ENCODE measurements at regions not wholly inside any gene's neighbourhood (a gene's known extent, or its start where the extent isn't known, plus 50 kb on each side); places are given as distances from the start of the nearest gene placed in this dataset.

GRCh38 chr6:34646714-34647113 is 49.9 kb downstream of the ILRUN start:
- no peak overlapping the region for H2AFZ ChIP-seq (ENCODE audit: low read depth, low read length)
- H3K4me1 ChIP-seq (ENCODE audit: insufficient read depth, low read length), result no peaks in the 10 kb centered on the region
- no peaks in the 10 kb centered on the region for H3K9me3 ChIP-seq (ENCODE audit: insufficient read depth, low read depth, low read length)
- H3K9ac ChIP-seq (ENCODE audit: low read length), result no peak overlapping the region
- H3K27ac ChIP-seq (ENCODE audit: low read depth, low read length), result no peak overlapping the region
- H3K79me2 ChIP-seq (ENCODE audit: insufficient read depth, low read length), result peaks cover 25% of the 10 kb centered on the region
- no peaks in the 10 kb centered on the region for H3K27me3 ChIP-seq (ENCODE audit: insufficient read depth, low read length)
- H3K36me3 Mint-ChIP-seq (ENCODE audit: low read depth, unreplicated experiment), result peaks cover 9% of the 10 kb centered on the region
- peaks cover 10% of the 10 kb centered on the region for H3K4me1 Mint-ChIP-seq (ENCODE audit: low read depth, unreplicated experiment)
- H3K4me2 ChIP-seq (ENCODE audit: low read length), result no peak overlapping the region
- FAIRE-seq (no peak), DNase-seq (ENCODE audit: low read depth) (no peak)
- H3K9me3 Mint-ChIP-seq (ENCODE audit: unreplicated experiment), result no peaks in the 10 kb centered on the region
- H4K20me1 ChIP-seq (ENCODE audit: insufficient read depth, low read length), result peaks cover 21% of the 10 kb centered on the region
- no peak overlapping the region for H3K4me3 Mint-ChIP-seq (ENCODE audit: unreplicated experiment)
- no peak overlapping the region for H3K27ac Mint-ChIP-seq (ENCODE audit: unreplicated experiment)
- H3K4me3 ChIP-seq (ENCODE audit: insufficient read depth, low read depth, low read length), result no peak overlapping the region
- H3K36me3 ChIP-seq (ENCODE audit: insufficient read depth, low read length), result peaks cover 3% of the 10 kb centered on the region
- no peaks in the 10 kb centered on the region for H3K27me3 Mint-ChIP-seq (ENCODE audit: low read depth, unreplicated experiment)
- no peak for TF ChIP-seq EZH2 (IDR thresholded peaks at IDR 0.05; ENCODE audit: insufficient read depth, low read length)

DNA sequence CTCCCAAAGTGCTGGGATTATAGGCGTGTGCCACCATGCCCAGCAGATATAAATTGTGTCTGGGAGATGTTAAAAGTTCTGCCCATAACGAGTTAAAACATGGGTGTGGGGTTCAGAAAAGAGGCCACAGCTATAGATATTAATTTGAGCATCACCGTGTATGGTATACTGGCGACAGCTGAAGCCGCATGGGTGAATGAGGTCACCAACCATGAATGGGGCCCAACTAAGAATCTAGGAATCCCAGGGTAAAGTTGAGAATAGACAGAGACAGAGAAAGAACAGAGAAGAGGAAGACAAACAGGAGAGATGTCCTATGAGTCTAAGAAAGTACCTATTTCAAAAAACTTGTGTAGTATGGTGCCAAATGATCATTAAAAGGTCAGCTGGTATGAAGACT is 50.9 kb downstream of the ILRUN start:
- DNase-seq (ENCODE audit: low read depth), result no peak
- Histone ChIP-seq H3K27ac (ENCODE audit: low read depth, low read length) (no peak overlapping the region), H3K4me1 (ENCODE audit: insufficient read depth, low read length) (no peaks in the 10 kb centered on the region), H3K4me3 (ENCODE audit: insufficient read depth, low read depth, low read length) (no peak overlapping the region), H2AFZ (ENCODE audit: low read depth, low read length) (no peak overlapping the region), H3K9me3 (ENCODE audit: insufficient read depth, low read depth, low read length) (no peaks in the 10 kb centered on the region), H3K4me2 (ENCODE audit: low read length) (no peak overlapping the region), H4K20me1 (ENCODE audit: insufficient read depth, low read length) (peaks cover 21% of the 10 kb centered on the region), H3K36me3 (ENCODE audit: insufficient read depth, low read length) (peaks cover 3% of the 10 kb centered on the region), H3K27me3 (ENCODE audit: insufficient read depth, low read length) (no peaks in the 10 kb centered on the region), H3K9ac (ENCODE audit: low read length) (no peak overlapping the region), H3K79me2 (ENCODE audit: insufficient read depth, low read length) (peaks cover 25% of the 10 kb centered on the region)
- Mint-ChIP-seq H3K4me1 (ENCODE audit: low read depth, unreplicated experiment) (peaks cover 5% of the 10 kb centered on the region), H3K27me3 (ENCODE audit: low read depth, unreplicated experiment) (no peaks in the 10 kb centered on the region), H3K36me3 (ENCODE audit: low read depth, unreplicated experiment) (peaks cover 9% of the 10 kb centered on the region), H3K27ac (ENCODE audit: unreplicated experiment) (no peak overlapping the region), H3K9me3 (ENCODE audit: unreplicated experiment) (no peaks in the 10 kb centered on the region), H3K4me3 (ENCODE audit: unreplicated experiment) (no peak overlapping the region)
- TF ChIP-seq EZH2 (IDR thresholded peaks at IDR 0.05; ENCODE audit: insufficient read depth, low read length), result no peak
- TF ChIP-seq, protein P1, sequence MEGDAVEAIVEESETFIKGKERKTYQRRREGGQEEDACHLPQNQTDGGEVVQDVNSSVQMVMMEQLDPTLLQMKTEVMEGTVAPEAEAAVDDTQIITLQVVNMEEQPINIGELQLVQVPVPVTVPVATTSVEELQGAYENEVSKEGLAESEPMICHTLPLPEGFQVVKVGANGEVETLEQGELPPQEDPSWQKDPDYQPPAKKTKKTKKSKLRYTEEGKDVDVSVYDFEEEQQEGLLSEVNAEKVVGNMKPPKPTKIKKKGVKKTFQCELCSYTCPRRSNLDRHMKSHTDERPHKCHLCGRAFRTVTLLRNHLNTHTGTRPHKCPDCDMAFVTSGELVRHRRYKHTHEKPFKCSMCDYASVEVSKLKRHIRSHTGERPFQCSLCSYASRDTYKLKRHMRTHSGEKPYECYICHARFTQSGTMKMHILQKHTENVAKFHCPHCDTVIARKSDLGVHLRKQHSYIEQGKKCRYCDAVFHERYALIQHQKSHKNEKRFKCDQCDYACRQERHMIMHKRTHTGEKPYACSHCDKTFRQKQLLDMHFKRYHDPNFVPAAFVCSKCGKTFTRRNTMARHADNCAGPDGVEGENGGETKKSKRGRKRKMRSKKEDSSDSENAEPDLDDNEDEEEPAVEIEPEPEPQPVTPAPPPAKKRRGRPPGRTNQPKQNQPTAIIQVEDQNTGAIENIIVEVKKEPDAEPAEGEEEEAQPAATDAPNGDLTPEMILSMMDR (IDR thresholded peaks at IDR 0.05; ENCODE audit: insufficient read depth, low read depth, low read length), result no peak
- no peak for FAIRE-seq

DNA sequence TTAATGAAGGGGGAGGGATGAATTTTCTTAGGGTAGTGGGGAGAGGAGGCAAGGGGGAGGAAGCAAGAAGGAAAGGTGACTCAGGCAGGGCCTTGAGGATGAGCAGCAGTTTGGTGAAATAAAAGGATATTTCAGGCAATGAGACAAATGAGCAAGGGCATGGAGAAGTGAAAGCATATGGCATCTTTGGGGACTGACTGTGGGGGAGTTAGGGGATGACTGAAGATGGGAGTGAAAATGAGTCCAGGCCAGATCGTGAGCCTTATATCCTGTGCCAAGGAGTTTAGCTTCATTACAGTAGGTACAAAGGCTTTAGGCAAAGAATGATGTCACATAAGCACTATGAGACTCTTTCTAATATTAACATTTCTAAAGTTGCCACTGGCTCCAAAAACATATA is 51.9 kb downstream of the ILRUN start:
- Mint-ChIP-seq H3K4me1 (ENCODE audit: low read depth, unreplicated experiment) (peaks cover 5% of the 10 kb centered on the region), H3K27me3 (ENCODE audit: low read depth, unreplicated experiment) (no peaks in the 10 kb centered on the region), H3K4me3 (ENCODE audit: unreplicated experiment) (no peak overlapping the region), H3K9me3 (ENCODE audit: unreplicated experiment) (no peaks in the 10 kb centered on the region), H3K36me3 (ENCODE audit: low read depth, unreplicated experiment) (peaks cover 9% of the 10 kb centered on the region), H3K27ac (ENCODE audit: unreplicated experiment) (no peak overlapping the region)
- Histone ChIP-seq H2AFZ (ENCODE audit: low read depth, low read length) (no peak overlapping the region), H3K9ac (ENCODE audit: low read length) (no peak overlapping the region), H3K9me3 (ENCODE audit: insufficient read depth, low read depth, low read length) (no peaks in the 10 kb centered on the region), H3K4me2 (ENCODE audit: low read length) (no peak overlapping the region), H3K79me2 (ENCODE audit: insufficient read depth, low read length) (peaks cover 29% of the 10 kb centered on the region), H3K4me3 (ENCODE audit: insufficient read depth, low read depth, low read length) (no peak overlapping the region), H3K27ac (ENCODE audit: low read depth, low read length) (no peak overlapping the region), H3K4me1 (ENCODE audit: insufficient read depth, low read length) (no peaks in the 10 kb centered on the region), H3K27me3 (ENCODE audit: insufficient read depth, low read length) (no peaks in the 10 kb centered on the region), H3K36me3 (ENCODE audit: insufficient read depth, low read length) (peaks cover 3% of the 10 kb centered on the region), H4K20me1 (ENCODE audit: insufficient read depth, low read length) (peaks cover 21% of the 10 kb centered on the region)
- FAIRE-seq (no peak), DNase-seq (ENCODE audit: low read depth) (no peak)
- TF ChIP-seq, protein P1 (IDR thresholded peaks at IDR 0.05; ENCODE audit: insufficient read depth, low read depth, low read length), result no peak
- no peak for TF ChIP-seq EZH2 (IDR thresholded peaks at IDR 0.05; ENCODE audit: insufficient read depth, low read length)

Measured in astrocyte (in vitro differentiated cells and primary cell).